ENCODE measurements at regions not wholly inside any gene's neighbourhood (a gene's known extent, or its start where the extent isn't known, plus 50 kb on each side); places are given as distances from the start of the nearest gene placed in this dataset.

DNA sequence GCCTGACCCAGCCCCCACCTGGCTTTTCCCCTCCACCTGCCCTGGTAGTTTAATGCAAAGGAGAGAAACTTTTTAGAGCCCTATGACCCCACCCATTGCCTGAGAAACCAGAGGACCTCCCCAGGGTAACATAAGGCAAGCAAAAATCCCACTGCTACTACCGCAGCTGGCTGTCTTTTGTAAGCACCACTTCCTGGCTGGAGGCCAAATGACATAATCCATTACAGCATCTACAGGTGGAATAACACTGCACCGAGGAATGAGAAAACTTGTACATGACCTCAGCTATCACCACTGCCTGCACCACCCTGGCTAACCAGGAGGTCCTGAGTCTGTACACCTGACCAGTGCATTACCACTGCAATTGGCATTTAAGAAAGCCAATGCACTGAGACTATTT is 149.6 kb upstream of the GALNT5 start:
- H3K4me3 ChIP-seq (ENCODE audit: low read depth, low read length): no peak overlapping the region
- H3K27ac ChIP-seq: no peak overlapping the region
- no peaks in the 10 kb centered on the region for H3K36me3 ChIP-seq (replicated peaks)
- TF ChIP-seq, protein P1, sequence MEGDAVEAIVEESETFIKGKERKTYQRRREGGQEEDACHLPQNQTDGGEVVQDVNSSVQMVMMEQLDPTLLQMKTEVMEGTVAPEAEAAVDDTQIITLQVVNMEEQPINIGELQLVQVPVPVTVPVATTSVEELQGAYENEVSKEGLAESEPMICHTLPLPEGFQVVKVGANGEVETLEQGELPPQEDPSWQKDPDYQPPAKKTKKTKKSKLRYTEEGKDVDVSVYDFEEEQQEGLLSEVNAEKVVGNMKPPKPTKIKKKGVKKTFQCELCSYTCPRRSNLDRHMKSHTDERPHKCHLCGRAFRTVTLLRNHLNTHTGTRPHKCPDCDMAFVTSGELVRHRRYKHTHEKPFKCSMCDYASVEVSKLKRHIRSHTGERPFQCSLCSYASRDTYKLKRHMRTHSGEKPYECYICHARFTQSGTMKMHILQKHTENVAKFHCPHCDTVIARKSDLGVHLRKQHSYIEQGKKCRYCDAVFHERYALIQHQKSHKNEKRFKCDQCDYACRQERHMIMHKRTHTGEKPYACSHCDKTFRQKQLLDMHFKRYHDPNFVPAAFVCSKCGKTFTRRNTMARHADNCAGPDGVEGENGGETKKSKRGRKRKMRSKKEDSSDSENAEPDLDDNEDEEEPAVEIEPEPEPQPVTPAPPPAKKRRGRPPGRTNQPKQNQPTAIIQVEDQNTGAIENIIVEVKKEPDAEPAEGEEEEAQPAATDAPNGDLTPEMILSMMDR (IDR thresholded peaks at IDR 0.05; ENCODE audit: low read depth, low read length, missing control alignments): no peak
- DNase-seq: peak; percentile 77
- no peaks in the 10 kb centered on the region for H3K27me3 ChIP-seq (replicated peaks)
- in situ Hi-C loops (cut with HindIII; ENCODE audit: low pct_ligation_motif_present, low sequenced_read_pairs): no loop called here

DNA sequence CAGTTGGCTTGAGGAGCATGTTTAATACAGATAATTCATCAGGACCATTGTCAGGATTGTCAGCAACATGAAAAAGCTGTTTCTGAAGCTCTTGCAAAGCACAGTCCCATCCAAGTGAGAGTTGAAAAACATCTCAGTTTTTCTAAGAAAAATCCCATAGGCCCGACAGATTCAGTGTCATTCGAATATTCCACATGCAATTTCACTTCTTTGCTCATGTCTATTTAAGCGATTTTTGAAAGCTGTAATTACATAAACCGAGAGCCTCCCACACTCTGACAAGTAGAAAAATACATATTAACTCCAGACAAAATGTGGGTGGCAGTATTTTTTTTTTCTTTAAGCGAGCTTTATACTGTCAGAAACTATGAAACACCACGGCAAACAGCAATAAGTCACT is 134.7 kb upstream of the GALNT5 start:
- DNase-seq: no peak

DNA sequence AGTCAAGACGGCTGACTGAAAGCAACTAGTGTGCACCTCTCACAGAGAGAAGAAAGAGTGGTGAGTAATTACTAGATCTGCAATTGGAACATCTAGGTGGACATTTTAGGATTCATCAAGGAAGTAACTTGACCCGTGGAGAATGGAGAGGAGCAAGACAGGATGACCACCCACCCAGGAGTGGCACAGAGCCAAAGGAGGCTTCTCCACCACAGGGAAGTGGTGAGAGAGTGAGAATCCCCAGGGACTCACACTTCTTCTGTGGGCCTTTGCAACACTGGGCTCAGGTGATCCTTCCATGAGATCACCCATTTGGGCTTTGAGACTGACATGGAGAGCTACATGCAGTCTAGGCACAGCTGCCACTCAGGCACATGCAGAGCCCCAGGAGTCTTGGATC is 132.8 kb upstream of the GALNT5 start:
- in situ Hi-C loops (cut with HindIII; ENCODE audit: low pct_ligation_motif_present, low sequenced_read_pairs): no loop called here
- Histone ChIP-seq H3K36me3 (replicated peaks) (no peaks in the 10 kb centered on the region), H3K27me3 (replicated peaks) (no peaks in the 10 kb centered on the region), H3K27ac (no peak overlapping the region), H3K4me3 (ENCODE audit: low read depth, low read length) (no peak overlapping the region)
- DNase-seq: no peak
- TF ChIP-seq, protein P1 (IDR thresholded peaks at IDR 0.05; ENCODE audit: low read depth, low read length, missing control alignments): no peak

More for the DNA sequence above, 134.7 kb upstream of the GALNT5 start:
- Histone ChIP-seq H3K36me3 (replicated peaks) (no peaks in the 10 kb centered on the region), H3K27ac (no peak overlapping the region), H3K27me3 (replicated peaks) (no peaks in the 10 kb centered on the region), H3K4me3 (ENCODE audit: low read depth, low read length) (no peak overlapping the region)
- in situ Hi-C loops (cut with HindIII; ENCODE audit: low pct_ligation_motif_present, low sequenced_read_pairs): no loop called here
- TF ChIP-seq, protein P1 (IDR thresholded peaks at IDR 0.05; ENCODE audit: low read depth, low read length, missing control alignments): no peak

DNA sequence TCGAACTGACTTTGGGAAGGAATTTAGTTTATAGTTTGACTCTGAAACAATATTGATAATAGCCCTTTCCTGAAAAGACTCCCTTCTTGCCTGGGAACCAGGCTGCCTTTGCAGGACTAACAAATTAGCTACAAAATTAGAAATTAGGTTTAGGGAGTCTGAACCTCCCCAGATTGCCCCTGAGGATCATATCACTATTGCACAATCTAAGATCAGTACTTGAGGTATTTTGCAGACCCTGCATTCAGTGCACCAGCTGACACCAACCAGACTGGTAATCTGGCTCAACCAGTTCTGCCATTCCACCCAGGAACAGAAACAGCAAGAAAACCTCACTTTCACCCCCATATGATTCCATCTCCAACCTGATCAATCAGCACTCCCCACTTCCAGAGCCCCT is 131.8 kb upstream of the GALNT5 start:
- in situ Hi-C loops (cut with HindIII; ENCODE audit: low pct_ligation_motif_present, low sequenced_read_pairs): no loop called here
- no peak overlapping the region for H3K4me3 ChIP-seq (ENCODE audit: low read depth, low read length)
- H3K27ac ChIP-seq: no peak overlapping the region
- no peaks in the 10 kb centered on the region for H3K27me3 ChIP-seq (replicated peaks)
- no peaks in the 10 kb centered on the region for H3K36me3 ChIP-seq (replicated peaks)
- DNase-seq: no peak
- TF ChIP-seq, protein P1 (IDR thresholded peaks at IDR 0.05; ENCODE audit: low read depth, low read length, missing control alignments): no peak

DNA sequence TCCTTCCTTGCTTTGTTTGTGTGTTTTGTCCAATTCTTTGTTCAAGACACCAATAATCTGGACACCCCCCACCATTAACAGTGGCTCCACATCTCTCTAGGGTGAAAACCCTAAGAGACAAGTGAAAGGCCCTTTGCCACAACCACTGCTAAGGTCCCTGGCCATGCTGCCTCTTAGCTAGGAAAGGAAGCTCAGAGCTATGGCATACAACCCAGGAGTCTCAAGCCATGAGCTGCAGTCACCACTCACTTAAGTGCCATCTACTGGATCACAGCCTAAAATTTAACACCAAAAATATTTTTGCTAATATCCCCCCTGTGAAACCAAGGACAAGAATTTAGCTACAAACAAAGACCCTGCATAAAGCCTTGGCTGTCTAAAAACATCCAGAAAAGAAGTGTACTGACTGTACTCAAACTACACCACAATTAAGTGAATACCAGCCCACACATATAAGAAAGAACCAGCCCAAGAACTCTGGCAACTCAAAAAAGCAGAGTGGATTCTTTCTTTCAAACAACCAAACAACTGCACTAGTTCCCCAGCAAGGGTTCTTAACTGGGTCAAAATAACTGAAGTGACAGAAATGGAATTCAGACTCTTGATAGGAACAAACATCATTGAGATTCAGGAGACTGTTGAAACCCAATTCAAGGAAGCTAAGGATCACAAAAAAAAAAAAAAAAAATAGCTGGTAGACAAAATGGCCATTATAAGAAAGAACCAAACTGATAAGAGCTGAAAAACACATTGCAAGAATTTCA is 130.1 kb upstream of the GALNT5 start:
- no peak for DNase-seq
- Histone ChIP-seq H3K27me3 (replicated peaks) (no peaks in the 10 kb centered on the region), H3K36me3 (replicated peaks) (no peaks in the 10 kb centered on the region), H3K27ac (no peak overlapping the region), H3K4me3 (ENCODE audit: low read depth, low read length) (no peak overlapping the region)
- TF ChIP-seq, protein P1 (IDR thresholded peaks at IDR 0.05; ENCODE audit: low read depth, low read length, missing control alignments): no peak
- in situ Hi-C loops (cut with HindIII; ENCODE audit: low pct_ligation_motif_present, low sequenced_read_pairs): no loop called here

DNA sequence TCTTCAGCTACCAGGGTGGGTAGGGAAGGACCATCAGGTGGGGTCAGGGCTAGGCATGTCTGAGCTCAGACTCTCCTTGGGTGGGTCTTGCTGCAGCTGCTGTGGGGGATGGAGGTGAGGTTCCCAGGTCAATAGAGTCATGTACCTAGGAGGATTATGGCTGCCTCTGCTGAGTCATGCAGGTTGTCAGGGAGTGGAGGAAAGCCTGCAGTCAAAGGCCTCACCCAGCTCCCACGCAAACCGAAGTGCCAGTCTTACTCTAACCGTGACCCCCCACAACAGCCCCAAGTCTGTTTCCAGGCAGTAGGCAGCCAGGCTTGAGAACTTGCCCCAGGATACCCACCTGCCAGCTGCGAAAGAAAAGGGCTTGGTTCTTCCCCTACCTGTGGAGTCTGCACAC is 113.6 kb upstream of the GALNT5 start:
- Histone ChIP-seq H3K36me3 (replicated peaks) (no peaks in the 10 kb centered on the region), H3K4me3 (ENCODE audit: low read depth, low read length) (no peak overlapping the region), H3K27ac (no peak overlapping the region), H3K27me3 (replicated peaks) (no peaks in the 10 kb centered on the region)
- TF ChIP-seq, protein P1 (IDR thresholded peaks at IDR 0.05; ENCODE audit: low read depth, low read length, missing control alignments): no peak
- in situ Hi-C loops (cut with HindIII; ENCODE audit: low pct_ligation_motif_present, low sequenced_read_pairs): no loop called here
- DNase-seq: no peak

Measured in brain microvascular endothelial cell (primary cell).